ENCODE measurements at regions not wholly inside any gene's neighbourhood (a gene's known extent, or its start where the extent isn't known, plus 50 kb on each side); places are given as distances from the start of the nearest gene placed in this dataset.

- TF ChIP-seq ZBTB21 (tag by site-specific recombination; IDR thresholded peaks at IDR 0.05) (no peak), PBX3 (CRISPR knock-in tag; IDR thresholded peaks at IDR 0.05) (no peak), ATF2 (tag by site-specific recombination; IDR thresholded peaks at IDR 0.05; ENCODE audit: low read depth) (no peak), ZNF621 (tag by site-specific recombination; IDR thresholded peaks at IDR 0.05) (no peak), REST (tag by site-specific recombination; IDR thresholded peaks at IDR 0.05) (no peak), ZNF146 (tag by site-specific recombination; IDR thresholded peaks at IDR 0.05) (no peak)
Measured at GRCh38 chr14:38526826-38527501, 271.1 kb upstream of the CLEC14A start.

Measured in HEK293 (cell line).